Neuron (in vitro differentiated cells): ENCODE measurements at regions not wholly inside any gene's neighbourhood (a gene's known extent, or its start where the extent isn't known, plus 50 kb on each side); places are given as distances from the start of the nearest gene placed in this dataset.

Experiments used
- H2AFZ ChIP-seq: one replicate; pipeline ENCODE4 v1.6.1; 2013; ENCODE audit warnings: low read depth, mild to moderate bottlenecking, inconsistent platforms, low read length, moderate library complexity
- H3K27me3 ChIP-seq: one replicate; pipeline ENCODE4 v1.6.1; 2013; ENCODE audit warnings: low read length; ENCODE audit not compliant: insufficient read depth
- H3K36me3 ChIP-seq: one replicate; pipeline ENCODE4 v1.6.1; 2013; ENCODE audit warnings: low read length; ENCODE audit not compliant: insufficient read depth
- H3K4me1 ChIP-seq: one replicate; pipeline ENCODE4 v1.6.1; 2013; ENCODE audit warnings: low read length; ENCODE audit not compliant: insufficient read depth
- H3K4me3 ChIP-seq: 2 replicates; pipeline ENCODE4 v1.5.1; 2013; ENCODE audit warnings: mild to moderate bottlenecking, low read length, moderate library complexity
- H3K9me3 ChIP-seq: one replicate; pipeline ENCODE4 v1.6.1; 2013; ENCODE audit warnings: low read length

GRCh38 chr5:87099968-87100367 lies 167.7 kb upstream of the RASA1 start:
- Histone ChIP-seq H3K4me1 (peaks cover 2% of the 10 kb centered on the region), H3K36me3 (no peaks in the 10 kb centered on the region), H3K27me3 (no peaks in the 10 kb centered on the region), H2AFZ (no peak overlapping the region), H3K4me3 (no peak overlapping the region), H3K9me3 (no peaks in the 10 kb centered on the region)

GRCh38 chr5:87101321-87101720 lies 166.4 kb upstream of the RASA1 start:
- Histone ChIP-seq H2AFZ (no peak overlapping the region), H3K4me1 (peaks cover 2% of the 10 kb centered on the region), H3K4me3 (no peak overlapping the region), H3K27me3 (no peaks in the 10 kb centered on the region), H3K36me3 (no peaks in the 10 kb centered on the region), H3K9me3 (no peaks in the 10 kb centered on the region)

- Histone ChIP-seq H3K4me3 (no peak overlapping the region), H3K36me3 (no peaks in the 10 kb centered on the region), H3K27me3 (no peaks in the 10 kb centered on the region), H3K4me1 (peaks cover 2% of the 10 kb centered on the region), H2AFZ (no peak overlapping the region), H3K9me3 (no peaks in the 10 kb centered on the region)
Observed at GRCh38 chr5:87102841-87103240, 164.8 kb upstream of the RASA1 start.

- no peaks in the 10 kb centered on the region for H3K27me3 ChIP-seq
- peaks cover 2% of the 10 kb centered on the region for H3K4me1 ChIP-seq
- H3K9me3 ChIP-seq, result no peaks in the 10 kb centered on the region
- no peak overlapping the region for H2AFZ ChIP-seq
- no peaks in the 10 kb centered on the region for H3K36me3 ChIP-seq
- no peak overlapping the region for H3K4me3 ChIP-seq
Observed at GRCh38 chr5:87103616-87104287, 163.9 kb upstream of the RASA1 start.

DNA sequence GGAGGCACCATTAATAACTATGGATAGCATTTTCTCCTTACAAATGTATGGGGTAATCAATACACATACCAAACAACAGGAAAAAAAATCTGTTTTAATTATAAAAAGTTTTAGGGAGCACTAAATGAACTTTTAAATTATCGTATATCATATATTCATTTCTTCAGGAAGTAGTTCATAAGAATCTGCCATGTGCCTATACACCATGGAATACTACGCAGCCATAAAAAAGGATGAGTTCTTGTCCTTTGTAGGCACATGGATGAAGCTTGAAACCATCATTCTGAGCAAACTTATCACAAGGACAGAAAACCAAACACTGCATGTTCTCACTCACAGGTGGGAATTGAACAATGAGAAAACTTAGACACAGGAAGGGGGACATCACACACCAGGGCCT lies 162.1 kb upstream of the RASA1 start:
- Histone ChIP-seq H3K9me3 (no peaks in the 10 kb centered on the region), H3K27me3 (no peaks in the 10 kb centered on the region), H2AFZ (no peak overlapping the region), H3K4me3 (no peak overlapping the region), H3K4me1 (no peaks in the 10 kb centered on the region), H3K36me3 (no peaks in the 10 kb centered on the region)

GRCh38 chr5:87109746-87110145 lies 157.9 kb upstream of the RASA1 start:
- Histone ChIP-seq H3K4me1 (no peaks in the 10 kb centered on the region), H3K4me3 (no peak overlapping the region), H3K36me3 (no peaks in the 10 kb centered on the region), H2AFZ (no peak overlapping the region), H3K27me3 (no peaks in the 10 kb centered on the region), H3K9me3 (no peaks in the 10 kb centered on the region)

GRCh38 chr5:87110721-87111120 lies 157.0 kb upstream of the RASA1 start:
- no peaks in the 10 kb centered on the region for H3K36me3 ChIP-seq
- H3K4me1 ChIP-seq, result no peaks in the 10 kb centered on the region
- H2AFZ ChIP-seq, result no peak overlapping the region
- H3K9me3 ChIP-seq, result no peaks in the 10 kb centered on the region
- H3K4me3 ChIP-seq, result no peak overlapping the region
- no peaks in the 10 kb centered on the region for H3K27me3 ChIP-seq

- Histone ChIP-seq H3K36me3 (no peaks in the 10 kb centered on the region), H2AFZ (no peak overlapping the region), H3K27me3 (no peaks in the 10 kb centered on the region), H3K4me1 (no peaks in the 10 kb centered on the region), H3K9me3 (no peaks in the 10 kb centered on the region), H3K4me3 (no peak overlapping the region)
Observed at GRCh38 chr5:87113861-87114260, 153.8 kb upstream of the RASA1 start.

- Histone ChIP-seq H3K9me3 (no peaks in the 10 kb centered on the region), H3K4me3 (no peak overlapping the region), H3K4me1 (no peaks in the 10 kb centered on the region), H3K27me3 (no peaks in the 10 kb centered on the region), H3K36me3 (no peaks in the 10 kb centered on the region), H2AFZ (no peak overlapping the region)
Observed at GRCh38 chr5:87114631-87115030, 153.1 kb upstream of the RASA1 start.

GRCh38 chr5:87115839-87116364 lies 151.8 kb upstream of the RASA1 start:
- Histone ChIP-seq H2AFZ (no peak overlapping the region), H3K9me3 (no peaks in the 10 kb centered on the region), H3K4me3 (no peak overlapping the region), H3K27me3 (no peaks in the 10 kb centered on the region), H3K36me3 (no peaks in the 10 kb centered on the region), H3K4me1 (no peaks in the 10 kb centered on the region)

GRCh38 chr5:87116825-87117512 lies 150.7 kb upstream of the RASA1 start:
- Histone ChIP-seq H2AFZ (no peak overlapping the region), H3K4me3 (no peak overlapping the region), H3K27me3 (no peaks in the 10 kb centered on the region), H3K36me3 (no peaks in the 10 kb centered on the region), H3K9me3 (no peaks in the 10 kb centered on the region), H3K4me1 (no peaks in the 10 kb centered on the region)

DNA sequence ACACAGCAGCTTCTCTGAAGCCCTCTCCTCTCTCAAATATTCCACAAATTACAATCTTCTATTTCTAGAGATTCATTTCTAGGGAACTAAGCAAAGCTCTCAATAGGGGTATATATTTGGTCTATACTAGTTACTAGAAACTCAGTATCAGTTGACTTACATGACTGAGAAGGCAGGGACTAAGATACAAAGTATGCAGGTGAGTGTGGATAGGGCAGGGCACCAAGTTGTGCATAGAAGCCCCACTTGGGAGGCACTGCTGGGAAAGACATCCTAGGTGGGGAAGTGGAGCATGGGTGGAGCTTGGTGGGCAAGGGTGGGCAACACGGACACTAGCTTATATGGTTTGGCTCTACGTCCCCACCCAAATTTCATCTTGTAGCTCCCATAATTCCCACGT lies 148.1 kb upstream of the RASA1 start:
- Histone ChIP-seq H3K27me3 (no peaks in the 10 kb centered on the region), H3K9me3 (no peaks in the 10 kb centered on the region), H3K4me1 (no peaks in the 10 kb centered on the region), H3K36me3 (no peaks in the 10 kb centered on the region), H3K4me3 (no peak overlapping the region), H2AFZ (no peak overlapping the region)

GRCh38 chr5:87120518-87121303 lies 147.0 kb upstream of the RASA1 start:
- no peaks in the 10 kb centered on the region for H3K36me3 ChIP-seq
- H3K9me3 ChIP-seq, result no peaks in the 10 kb centered on the region
- no peaks in the 10 kb centered on the region for H3K27me3 ChIP-seq
- no peak overlapping the region for H2AFZ ChIP-seq
- H3K4me3 ChIP-seq, result no peak overlapping the region
- no peaks in the 10 kb centered on the region for H3K4me1 ChIP-seq
